MV-4-11 (cell line): ENCODE measurements at regions not wholly inside any gene's neighbourhood (a gene's known extent, or its start where the extent isn't known, plus 50 kb on each side); places are given as distances from the start of the nearest gene placed in this dataset.

Experiments used
- DNase-seq: peaks from one replicate; lab custom pipeline; 2025; lab: John Stamatoyannopoulos, UW

DNA sequence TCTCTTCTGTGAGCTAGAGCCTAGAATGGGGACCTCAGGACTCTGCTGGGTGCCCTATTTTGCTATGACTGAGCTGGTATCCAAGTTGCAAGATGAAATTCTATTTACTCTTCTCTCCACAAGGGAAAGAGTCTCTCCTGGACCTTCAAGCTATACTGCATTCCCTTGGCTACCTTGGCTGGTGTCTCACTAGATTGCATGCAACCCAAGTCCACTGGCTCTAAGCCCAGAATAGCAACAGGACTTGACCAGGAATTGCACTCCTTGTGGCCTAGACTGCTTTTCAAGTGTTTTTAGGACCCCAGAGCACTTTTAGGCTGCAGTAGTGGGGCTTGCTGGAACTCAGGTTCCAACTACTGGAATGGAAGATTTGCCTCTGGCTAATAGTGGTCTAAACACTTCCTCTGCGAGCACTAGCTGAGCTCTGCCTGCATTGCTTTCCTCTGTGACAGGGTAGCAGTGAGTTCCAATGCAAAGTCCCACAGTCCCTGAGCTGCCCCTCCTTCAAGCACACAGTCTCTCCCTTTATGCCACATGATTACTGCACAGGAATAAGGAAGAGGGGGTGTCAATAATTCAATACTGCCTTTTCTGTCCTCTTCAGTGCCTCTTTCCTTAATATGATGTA, 1009.1 kb upstream of the FLRT2 start:
- no peak for DNase-seq

DNA sequence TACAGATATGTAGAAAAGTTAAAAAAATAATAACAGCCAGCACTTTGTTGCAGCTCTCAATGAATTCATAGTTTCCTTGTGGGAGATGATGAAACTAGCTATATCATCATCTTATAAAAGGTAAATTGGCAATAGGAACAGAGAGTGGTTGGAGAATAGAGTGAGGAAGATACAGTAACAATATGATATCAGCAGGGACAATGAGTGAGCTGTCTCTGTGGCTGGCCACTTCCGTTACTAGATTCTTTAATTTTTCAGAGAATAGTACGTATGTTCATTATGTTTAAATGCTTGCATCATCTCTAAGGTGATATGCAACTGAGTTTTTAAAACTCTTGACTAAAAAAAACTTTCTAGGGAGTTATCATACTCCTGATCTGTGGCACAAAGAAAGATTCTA, 1006.2 kb upstream of the FLRT2 start:
- DNase-seq = no peak

DNA sequence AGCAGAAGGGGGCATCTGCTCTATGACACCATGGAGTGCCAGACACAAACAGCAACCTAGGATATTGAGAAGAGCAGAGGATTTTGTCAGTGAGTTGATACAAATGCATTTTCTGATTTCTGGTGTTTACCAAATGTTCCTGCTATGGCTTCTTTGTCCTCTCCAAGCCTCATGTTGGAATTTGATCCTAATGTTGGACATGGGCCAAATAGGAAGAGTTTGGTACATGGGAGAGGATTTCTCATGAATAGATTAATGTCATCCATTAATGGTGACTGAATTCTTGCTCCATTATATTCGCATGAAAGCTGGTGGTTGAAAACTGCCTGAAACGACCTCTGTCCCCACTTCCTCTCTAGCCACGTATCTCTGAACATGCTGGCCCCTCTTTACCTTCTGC, 1002.2 kb upstream of the FLRT2 start:
- DNase-seq = no peak

DNA sequence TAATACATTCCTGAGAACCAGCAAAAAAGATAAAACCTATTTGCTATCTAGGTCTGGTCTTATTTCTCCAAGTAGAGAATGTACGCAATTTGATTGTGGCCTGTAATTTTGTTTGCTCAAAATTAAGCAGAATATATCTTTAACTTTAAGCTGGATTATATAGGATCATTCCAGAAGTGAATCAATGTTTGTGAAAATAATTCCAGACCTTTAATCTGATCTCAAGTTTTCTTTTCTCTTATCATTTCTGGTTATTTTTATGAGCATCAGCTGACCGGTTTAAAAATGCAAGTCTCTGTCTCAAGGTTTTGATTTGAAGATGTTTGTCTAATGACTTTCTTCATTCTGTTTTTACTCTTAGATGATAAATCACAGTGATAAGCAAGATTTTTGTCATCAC, 997.9 kb upstream of the FLRT2 start:
- no peak for DNase-seq

DNA sequence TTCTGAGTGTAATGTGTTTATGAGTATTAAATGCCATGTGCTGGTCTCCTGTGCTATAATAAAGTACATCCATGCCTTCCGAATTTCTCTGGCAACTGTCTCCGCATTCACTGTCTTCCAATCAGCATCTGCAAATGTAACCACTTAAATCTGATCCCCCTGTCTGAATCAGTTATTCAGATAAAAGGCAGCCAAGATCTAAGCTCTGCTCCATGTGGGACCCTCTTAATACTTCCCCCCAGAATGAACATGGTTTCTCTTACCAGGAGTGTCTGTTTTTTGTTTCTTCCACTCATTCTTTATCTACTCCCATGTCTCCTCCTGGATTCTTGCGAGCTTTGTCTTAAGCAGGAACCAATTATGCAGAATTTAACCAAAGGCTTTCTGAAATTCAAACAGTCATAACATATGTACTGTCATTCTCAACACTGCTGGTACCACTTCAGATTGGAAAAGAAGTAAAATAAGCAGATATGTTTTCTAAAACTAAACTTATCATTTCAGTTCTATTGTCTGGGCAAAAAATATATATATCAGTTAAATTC, 996.7 kb upstream of the FLRT2 start:
- DNase-seq = no peak

DNA sequence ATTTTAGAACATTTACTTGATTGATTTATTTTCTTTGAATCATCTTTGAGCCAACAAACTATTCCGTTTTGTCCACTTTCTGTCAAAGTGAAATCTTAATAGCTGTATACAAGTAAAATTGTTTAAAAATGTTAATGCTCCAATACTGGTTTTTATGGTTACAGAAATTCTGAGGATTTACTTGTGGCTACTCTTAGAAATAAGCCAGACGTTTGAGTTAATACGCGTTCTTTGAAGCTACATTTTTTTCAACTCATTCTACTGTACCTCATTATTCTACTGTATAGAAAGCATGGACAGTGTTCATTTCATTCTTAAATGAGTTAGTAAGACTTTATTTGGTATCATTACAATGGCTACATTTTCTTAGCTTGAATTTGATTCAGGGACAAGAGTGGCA, 996.2 kb upstream of the FLRT2 start:
- DNase-seq = no peak

DNA sequence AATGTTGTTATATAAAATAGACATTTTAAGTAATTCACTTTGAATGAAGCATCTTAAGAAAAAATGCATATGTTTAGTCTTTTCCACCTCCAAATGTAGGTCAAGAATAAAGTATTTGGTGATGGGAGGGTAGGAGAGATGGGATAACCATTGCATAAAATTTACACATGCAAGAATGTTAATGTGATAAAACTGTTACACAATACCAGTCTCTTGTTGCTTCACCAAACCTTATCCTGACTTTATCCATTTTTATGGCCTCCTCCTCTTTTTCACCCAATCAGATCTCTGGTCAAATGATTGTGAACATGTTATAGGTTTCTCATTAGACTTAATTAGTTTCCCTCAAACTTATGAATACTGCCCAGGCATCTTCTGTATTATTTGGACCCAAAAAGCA, 994.5 kb upstream of the FLRT2 start:
- DNase-seq = no peak

DNA sequence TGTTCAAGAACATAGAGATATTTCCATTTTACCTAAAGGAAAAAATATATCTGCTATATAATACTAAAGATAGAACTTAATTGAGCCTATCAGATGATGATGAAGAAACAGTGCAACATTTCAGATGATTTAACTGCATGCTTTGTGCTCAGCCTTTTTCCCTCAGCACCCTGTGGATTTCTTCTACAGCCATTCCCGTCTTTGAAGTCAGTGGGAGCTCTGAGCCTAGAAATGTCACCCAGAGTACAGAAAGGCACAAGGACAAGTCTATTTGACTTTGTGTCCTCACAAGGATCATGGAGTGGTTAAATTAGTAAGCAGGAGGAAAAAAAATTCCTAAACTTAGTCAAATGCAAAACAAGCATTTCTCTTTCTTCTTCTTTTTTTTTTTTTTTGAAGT, 994.0 kb upstream of the FLRT2 start:
- no peak for DNase-seq

DNA sequence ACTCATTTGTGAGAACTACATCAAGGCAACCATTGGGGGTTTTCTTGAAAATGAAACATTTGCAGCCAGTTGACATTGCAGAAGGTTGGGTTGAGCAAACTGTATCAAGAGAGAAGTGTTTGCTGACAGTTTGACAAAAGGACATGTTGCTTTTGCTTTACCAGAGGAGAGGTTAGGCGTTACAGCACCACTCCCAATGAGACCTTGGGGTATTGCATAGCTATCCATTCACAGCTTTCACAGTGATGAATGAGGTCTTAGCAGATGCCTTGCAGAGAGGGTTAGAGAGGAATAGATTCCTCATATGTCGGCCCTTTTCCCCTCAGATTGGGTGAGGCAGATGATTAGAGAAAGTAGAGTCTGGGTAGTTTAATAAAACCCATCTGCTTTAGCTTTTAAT, 988.9 kb upstream of the FLRT2 start:
- no peak for DNase-seq

DNA sequence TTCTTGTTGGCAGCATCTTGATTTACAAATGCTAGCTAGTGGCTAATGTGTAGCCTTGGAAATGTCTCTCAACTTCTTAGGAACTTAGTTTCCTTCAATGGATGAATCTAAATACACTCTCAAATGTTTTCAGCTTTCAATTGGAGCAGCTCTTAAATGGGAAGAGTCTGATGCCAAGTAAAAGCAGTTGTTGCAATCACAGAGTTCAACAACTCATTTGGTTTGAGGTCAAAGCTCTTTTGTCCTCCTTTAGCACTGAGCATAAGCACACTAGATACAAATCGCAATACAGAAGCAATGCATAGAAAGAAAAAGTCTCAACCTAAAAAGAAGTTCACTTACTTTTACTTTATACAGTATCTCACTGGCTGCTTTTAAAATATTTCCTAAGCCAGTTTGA, 986.1 kb upstream of the FLRT2 start:
- DNase-seq = no peak

DNA sequence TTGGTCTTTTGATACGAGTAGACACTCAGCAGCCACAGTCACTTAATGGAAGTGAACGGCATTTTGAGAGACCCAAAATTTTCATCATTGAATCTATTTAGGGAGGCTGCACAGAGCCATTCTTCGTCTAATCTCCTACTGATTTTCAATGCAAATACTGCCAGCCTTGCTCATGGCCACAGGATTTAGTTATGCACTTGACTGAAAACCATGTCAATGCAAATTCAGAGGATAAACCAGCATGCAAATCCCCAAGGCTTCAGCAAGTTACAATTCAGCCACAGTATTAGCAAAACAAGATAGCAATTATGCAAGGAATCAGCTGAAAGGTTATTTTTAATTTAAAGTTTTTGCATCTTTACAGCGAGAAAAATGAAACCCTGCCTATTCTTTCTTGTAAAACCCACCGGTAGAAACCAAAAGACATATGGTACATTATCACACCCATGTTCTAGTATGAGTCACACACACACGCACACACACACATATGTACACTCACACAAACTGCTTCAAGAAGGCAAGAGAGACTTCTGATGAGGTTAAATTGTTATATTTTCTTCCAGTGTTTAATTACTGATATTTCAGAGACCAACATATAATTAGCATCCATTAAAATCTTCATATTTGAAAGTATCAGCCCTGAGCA, 985.3 kb upstream of the FLRT2 start:
- DNase-seq = no peak

DNA sequence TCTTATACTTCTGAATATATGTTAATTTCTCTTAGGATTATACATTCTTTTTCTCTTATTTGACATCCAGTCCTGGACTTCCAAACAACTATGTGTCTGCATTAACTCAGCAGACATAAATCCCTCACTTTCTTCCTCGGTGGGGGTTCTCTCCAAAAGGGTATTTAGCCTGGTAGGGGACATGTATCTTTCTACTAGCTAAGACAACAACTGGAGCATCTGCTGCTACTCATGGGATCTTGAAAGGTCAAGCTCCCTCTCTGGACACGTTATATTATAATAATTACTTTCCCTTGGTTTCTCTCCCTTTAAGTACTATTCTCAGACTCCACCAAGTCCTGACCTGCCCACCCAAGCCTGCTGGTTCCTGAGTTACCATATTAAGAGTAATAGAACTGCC, 983.7 kb upstream of the FLRT2 start:
- DNase-seq = no peak

DNA sequence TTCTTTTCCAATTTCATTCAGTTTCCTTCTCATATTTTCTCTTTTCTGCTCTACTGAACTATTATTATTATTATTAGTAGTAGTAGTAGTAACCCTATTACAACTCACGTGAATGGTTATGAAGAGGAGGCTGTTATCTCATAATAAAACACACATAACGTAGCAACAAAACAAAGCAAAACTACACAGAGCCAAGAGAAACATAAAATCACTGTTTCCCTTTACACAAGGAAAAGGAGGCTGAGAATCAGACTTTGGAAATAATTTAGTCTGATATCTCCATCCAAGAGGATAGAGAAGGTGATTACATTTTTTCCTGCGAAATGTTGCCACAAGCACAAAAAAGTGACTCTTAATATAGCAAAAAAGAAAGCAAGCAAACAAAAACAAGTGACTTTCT, 975.8 kb upstream of the FLRT2 start:
- DNase-seq = no peak

DNA sequence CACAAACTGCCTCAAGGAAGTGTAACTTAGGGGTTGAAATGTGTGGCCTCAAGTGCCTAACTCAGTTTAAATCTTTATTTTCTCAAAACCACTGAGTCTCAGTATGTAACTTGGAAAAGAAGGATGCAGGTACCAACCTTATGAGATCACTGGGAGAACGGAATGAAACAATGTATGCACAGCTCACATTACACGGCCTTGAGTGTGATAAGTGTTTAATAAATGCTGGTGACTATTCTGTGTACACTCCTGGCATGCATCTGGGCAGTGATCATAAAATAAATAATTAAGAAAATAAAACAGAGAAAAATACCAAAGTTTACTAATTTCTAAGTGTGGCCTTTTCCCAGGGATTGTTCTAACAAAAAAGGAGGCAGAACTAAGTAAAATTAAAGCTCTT, 974.5 kb upstream of the FLRT2 start:
- DNase-seq = no peak

DNA sequence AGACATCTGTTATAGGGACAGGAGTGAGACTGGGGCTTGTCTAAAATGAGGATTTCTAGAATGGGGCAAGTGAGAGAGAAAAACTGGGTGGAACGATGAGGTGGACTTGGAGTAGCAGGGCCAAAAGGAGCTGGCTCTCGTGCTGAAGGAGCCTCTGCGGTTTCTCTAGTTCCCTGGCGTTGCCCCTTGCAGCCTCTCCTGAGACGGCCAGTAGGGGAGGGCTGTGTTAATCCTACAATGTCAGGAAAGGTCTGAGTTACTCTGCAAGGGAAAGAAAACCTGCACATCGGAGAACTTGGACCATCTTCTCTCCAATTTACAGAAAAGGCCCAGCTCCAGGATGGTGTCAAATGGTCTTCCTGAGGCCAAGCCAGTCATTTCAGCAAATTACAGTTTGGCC, 963.8 kb upstream of the FLRT2 start:
- no peak for DNase-seq

DNA sequence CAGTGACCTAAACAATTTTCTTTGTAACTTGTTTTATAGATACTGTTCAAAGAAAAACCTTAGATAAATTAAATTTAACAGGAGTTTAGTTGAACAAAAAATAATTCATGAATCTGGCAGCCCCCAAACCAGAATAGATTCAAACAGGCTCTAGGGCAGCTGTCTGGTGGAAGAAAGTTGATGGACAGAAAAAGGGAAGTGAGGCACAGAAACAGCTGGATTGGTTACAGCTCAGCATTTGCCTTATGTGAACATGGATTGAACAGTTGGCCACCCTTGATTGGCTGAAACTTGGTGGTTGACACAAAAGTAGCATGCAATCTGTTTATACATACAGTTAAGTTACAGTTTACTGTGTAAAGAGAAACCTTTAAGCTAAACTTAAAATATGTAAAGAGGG, 954.3 kb upstream of the FLRT2 start:
- DNase-seq = peak; percentile 21

DNA sequence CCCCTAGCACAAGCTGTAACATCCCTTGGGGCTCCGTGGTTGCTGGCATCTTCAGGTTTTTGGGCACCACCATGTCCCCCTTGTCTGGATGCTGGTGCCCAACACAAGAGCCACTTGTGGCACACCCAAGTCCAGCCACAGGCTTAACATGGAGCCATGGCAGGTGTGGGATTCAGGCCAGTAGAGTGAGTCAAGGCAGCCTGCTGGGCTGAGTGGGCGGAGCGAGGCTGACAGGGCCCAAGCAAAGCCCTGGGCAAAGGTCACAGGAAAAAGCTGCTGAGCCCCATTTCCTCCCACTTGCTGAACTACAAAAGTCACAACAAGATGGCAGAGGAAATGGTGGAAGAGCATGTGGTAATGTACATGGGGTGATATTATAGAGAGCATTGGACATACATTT, 950.7 kb upstream of the FLRT2 start:
- DNase-seq = no peak

DNA sequence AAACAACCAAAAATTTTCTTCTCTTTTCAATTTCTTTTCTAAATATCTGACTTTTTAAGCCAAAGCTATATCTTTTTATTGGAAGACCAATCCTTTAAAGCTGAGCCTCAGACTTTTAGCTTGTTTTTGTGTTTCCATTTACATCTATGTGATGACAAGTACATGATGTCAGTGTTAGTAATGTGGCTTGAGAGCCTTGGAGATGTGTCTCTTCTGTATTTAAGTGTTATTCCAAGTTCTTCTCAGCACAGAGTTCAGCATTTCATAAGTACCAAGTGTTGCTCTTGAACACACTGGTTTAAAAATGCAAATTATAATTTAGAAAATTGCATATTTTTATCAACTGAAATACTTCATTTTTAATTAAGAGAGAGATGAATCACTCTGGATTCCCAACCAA, 948.9 kb upstream of the FLRT2 start:
- no peak for DNase-seq

DNA sequence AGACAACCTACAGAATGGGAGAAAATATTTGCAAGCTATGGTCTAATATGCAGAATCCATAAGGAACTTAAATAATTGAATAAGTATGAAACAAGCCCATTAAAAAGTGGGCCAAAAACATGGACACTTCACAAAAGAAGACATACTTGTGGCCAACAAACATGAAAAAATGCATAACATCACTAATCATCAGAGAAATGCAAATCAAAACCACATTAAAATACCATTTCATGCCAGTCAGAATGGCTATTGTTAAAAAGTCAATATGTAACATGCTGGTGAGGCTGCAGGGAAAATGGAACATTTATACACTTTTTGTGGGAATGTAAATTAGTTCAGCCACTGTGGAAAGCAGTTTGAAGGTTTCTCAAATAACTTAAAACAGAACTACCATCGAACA, 945.4 kb upstream of the FLRT2 start:
- no peak for DNase-seq

DNA sequence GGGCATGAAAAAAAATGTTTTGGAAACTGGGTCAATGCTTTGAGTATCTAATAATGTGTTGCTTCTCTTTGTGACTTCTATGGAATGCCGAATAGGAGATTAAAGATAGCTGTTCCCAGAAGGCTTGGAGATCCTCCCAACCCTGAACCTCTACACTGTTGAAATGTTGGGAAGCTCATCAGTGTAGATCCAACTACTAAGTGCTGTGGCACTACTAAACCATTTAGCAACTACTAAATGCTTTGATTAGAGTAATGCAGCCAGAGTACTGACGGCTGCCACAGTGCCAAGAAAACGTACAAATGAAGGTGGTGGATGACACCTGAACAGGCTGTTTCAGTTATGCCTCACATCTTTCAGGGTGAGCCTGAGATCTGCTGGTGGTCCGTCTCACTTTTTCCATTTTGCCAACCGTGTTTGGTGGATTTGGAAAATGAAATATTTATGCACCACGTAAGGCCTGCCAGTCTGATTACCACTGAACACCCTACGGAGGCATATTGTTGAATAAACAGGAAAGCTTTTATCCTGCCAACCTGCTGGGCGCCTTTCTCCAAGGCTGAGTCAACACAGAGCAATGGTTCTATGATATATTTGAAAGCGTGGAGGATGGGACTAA, 938.0 kb upstream of the FLRT2 start:
- DNase-seq = no peak

DNA sequence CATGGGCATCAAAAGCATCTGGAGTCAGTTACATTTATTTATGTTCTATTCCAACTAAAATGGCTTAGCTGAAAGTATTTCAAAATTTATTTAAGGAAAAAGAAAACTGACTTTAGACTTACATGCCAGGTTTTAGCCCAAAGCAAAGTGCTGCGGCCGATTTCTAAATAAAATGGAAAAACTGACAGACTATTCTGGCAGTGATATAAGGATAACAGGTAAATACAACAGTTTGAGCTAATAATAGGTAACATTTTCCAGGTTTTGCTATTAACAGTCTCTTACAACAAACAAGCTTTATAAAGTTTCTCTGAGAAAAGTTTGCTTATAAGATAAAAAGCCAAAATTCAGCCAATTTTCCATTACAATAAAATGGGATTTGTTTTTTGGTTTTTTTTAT, 937.2 kb upstream of the FLRT2 start:
- no peak for DNase-seq

DNA sequence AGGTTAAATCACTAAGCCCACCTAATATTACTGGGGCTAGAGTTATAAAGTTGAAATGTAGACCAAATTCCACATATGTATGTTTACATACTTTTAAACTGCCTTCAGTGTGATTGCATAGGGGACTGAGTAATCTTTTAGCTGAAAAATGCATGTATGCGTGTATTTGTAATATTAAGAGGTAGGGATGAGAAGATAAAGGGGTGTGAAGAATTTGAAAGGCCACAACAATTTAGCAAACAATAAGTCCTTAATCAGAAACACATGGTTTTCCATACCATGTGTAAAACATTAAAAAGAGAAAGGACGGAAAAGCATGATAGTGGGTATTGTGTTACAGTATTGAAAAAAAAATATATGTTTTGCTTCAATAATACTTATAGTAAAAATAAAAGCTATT, 919.9 kb upstream of the FLRT2 start:
- no peak for DNase-seq

DNA sequence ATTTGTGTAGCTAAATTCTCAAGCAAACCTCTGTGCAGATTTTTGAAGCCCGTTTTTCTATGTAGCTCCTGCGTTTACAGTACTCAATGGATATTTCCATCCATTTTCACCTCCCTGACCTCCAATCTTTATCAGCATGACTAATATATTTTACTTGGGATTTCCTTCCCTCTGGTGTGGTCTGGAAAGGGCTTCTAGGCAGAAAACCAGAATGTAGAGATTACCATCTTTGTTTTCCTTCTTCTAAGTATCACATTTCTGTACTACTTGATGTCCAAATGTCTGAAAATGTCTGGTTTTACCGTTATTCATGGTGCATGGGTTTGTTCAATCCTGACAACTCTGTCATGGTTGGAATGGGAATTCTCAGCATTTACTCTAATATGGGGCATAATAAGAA, 907.6 kb upstream of the FLRT2 start:
- no peak for DNase-seq

DNA sequence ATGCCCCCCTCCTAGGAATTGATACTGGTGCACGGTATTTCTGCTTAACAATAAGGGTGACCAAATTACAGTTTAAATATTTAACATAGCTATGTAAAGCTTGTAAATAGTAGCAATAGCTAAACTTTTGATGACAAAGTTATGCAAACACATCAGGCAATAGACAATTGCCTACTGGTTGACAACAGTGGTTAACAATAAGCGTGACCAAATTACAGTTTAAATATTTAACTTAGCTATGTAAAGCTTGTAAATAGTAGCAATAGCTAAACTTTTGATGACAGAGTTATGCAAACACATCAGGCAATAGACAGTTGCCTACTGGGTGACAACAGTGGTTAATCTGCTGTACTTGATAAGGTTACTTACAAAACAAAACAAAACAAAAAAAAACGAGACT, 886.5 kb upstream of the FLRT2 start:
- DNase-seq = no peak
